Right cardiac atrium (tissue), 5 donors: ENCODE measurements at regions not wholly inside any gene's neighbourhood (a gene's known extent, or its start where the extent isn't known, plus 50 kb on each side); places are given as distances from the start of the nearest gene placed in this dataset.
"Not testable (repeated sequence)": the region's sequence is repeated elsewhere in the genome, so short reads cannot be mapped to it uniquely, and the experiment has no call there.

ENCODE experiments used
- ATAC-seq, 2 donors: fragments of 200-7000 bp; cut with Tn5 transposase; one replicate each; pipeline versions ENCODE4 v1.8.0 to v1.9.1; 2020; ENCODE audit warnings: moderate library complexity in 2 of 2, mild to moderate bottlenecking in 1 of 2
- DNase-seq, 3 donors: peaks; one replicate each; pipeline ENCODE4 v3.0.0-alpha.2; 2020
- H3K27ac ChIP-seq: one replicate; pipeline ENCODE4 v1.5.1; 2013; ENCODE audit warnings: mild to moderate bottlenecking, low read length, control low read depth, moderate library complexity
- H3K27me3 ChIP-seq: one replicate; pipeline ENCODE4 v1.6.1; 2013; ENCODE audit not compliant: control insufficient read depth, insufficient read depth
- H3K4me1 ChIP-seq: one replicate; pipeline ENCODE4 v1.6.1; 2013; ENCODE audit warnings: low read length; ENCODE audit not compliant: control insufficient read depth, insufficient read depth
- H3K4me3 ChIP-seq: one replicate; pipeline ENCODE4 v1.5.1; 2013; ENCODE audit warnings: low read length, control low read depth
- H3K9me3 ChIP-seq: one replicate; pipeline ENCODE4 v1.6.1; 2013; ENCODE audit warnings: low read length; ENCODE audit not compliant: control insufficient read depth
- WGBS: extraction: QIAGEN DNeasy Blood & Tissue Kit; methylation state at CpG from one replicate; pipeline ENCODE4 v1.1.7; 2013; 5-methylcytosine and 5-hydroxymethylcytosine counted together
- intact Hi-C, 4 donors: fragments of 100-400 bp; cut with DNase I; formaldehyde crosslinking; loops; one replicate each; pipeline versions ENCODE4 v1.11.0 to v1.14.0; 2022 to 2023
- donor health status: healthy with polysubstance abuse.
- donor health status: DM: no; HTN: yes; CAD: no.
- donor health status: DM: no; HTN: no; CAD: no.
- donor health status: DM: no; HTN: yes; CAD: no; lungs with severe emphysema.
- donor health status: DM: yes; HTN: yes; CAD: no.

- ATAC-seq (no peak), DNase-seq (no peak)
- H3K27ac ChIP-seq = no peak overlapping the region
- no peak overlapping the region for H3K4me3 ChIP-seq
- intact Hi-C loops = no loop called here
- no peaks in the 10 kb centered on the region for H3K27me3 ChIP-seq
- H3K4me1 ChIP-seq = no peaks in the 10 kb centered on the region
- no peaks in the 10 kb centered on the region for H3K9me3 ChIP-seq
Observed at GRCh38 chr6:69487688-69488087, 309.1 kb downstream of the LMBRD1 start.

DNA sequence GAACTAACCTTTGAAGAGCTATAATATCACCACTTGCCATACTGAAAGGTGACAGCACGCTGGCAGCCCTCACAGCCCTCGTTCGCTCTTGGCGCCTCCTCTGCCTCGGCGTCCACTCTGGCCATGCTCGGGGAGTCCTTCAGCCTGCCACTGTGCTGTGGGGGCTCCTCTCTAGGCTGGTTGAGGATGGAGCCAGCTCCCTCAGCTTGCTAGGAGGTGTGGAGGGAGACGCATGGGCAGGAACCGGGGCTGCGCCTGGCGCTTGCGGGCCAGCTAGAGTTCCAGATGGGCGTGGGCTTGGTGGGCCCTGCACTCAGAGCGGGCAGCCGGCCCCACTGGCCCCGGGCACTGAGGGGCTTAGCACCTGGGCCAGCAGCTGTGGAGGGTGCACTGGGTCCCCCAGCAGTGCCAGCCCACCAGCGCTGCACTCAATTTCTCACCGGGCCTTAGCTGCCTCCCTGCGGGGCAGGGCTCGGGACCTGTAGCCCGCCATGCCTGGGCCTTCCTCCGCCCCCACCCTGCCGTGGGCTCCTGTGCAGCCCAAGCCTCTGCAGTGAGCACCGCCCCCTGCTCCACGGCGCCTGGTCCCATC is 329.7 kb downstream of the LMBRD1 start:
- DNase-seq (peak in 2 of 3 donors; percentile 31 to 32), ATAC-seq (no peak)
- Histone ChIP-seq H3K9me3 (no peaks in the 10 kb centered on the region), H3K27ac (no peak overlapping the region), H3K27me3 (no peaks in the 10 kb centered on the region), H3K4me3 (no peak overlapping the region), H3K4me1 (no peaks in the 10 kb centered on the region)
- intact Hi-C loops = no loop called here
- WGBS = 91% methylated on average over 26 of the region's 26 CpGs

GRCh38 chr6:69465866-69466265 is 330.9 kb downstream of the LMBRD1 start:
- Histone ChIP-seq H3K4me1 (no peaks in the 10 kb centered on the region), H3K27me3 (no peaks in the 10 kb centered on the region), H3K27ac (no peak overlapping the region), H3K4me3 (no peak overlapping the region), H3K9me3 (no peaks in the 10 kb centered on the region)
- DNase-seq = no peak
- intact Hi-C loops = no loop called here
- ATAC-seq = no peak

DNA sequence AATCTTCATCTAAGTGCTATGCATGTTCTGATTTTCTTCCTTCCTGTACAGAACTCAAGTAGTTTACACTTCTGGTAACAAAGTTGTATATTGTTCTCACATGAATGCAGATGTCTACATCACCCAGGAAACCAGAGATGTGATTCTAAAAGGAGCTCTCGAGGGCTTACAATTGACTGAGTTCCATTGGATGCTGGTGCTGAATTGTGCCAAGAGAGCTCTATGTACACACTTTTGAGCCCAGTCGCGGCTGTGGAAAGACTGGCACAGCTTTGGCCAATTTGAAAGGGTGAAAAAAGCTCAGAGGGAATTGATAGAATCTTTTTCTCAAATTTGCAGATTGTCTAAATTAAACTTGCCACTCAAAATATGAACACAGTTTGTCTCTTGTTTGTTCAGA is 340.7 kb downstream of the LMBRD1 start:
- no peaks in the 10 kb centered on the region for H3K27me3 ChIP-seq
- ATAC-seq (no peak), DNase-seq (no peak)
- no peak overlapping the region for H3K27ac ChIP-seq
- no peaks in the 10 kb centered on the region for H3K9me3 ChIP-seq
- no peak overlapping the region for H3K4me3 ChIP-seq
- intact Hi-C loops = no loop called here
- H3K4me1 ChIP-seq = no peaks in the 10 kb centered on the region
- 78% methylated on average over 3 of the region's 3 CpGs for WGBS

DNA sequence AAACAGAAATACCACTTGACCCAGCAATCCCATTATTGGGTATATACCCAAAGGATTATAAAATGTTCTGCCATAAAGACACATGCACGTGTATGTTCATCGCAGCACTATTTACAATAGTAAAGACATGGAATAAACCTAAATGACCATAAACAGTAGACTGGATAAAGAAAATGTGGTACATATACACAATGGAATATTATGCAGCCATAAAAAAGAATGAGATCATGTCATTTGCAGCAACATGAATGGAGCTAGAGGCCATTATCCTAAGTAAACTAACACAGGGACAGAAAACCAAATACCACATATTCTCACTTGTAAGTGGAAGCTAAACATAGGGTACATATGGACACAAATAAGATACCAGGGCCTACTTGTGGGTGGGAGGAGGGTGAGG is 342.2 kb downstream of the LMBRD1 start:
- intact Hi-C loops, ATAC-seq, H3K27me3 ChIP-seq, H3K9me3 ChIP-seq, H3K4me1 ChIP-seq, DNase-seq, H3K27ac ChIP-seq, H3K4me3 ChIP-seq: not testable (repeated sequence)
- WGBS = 96% methylated on average over 2 of the region's 2 CpGs

GRCh38 chr6:69450493-69450892 is 346.3 kb downstream of the LMBRD1 start:
- H3K4me1 ChIP-seq, ATAC-seq, H3K4me3 ChIP-seq, DNase-seq, H3K27ac ChIP-seq, H3K9me3 ChIP-seq, H3K27me3 ChIP-seq, intact Hi-C loops: not testable (repeated sequence)
- 55% methylated on average over 3 of the region's 3 CpGs for WGBS

DNA sequence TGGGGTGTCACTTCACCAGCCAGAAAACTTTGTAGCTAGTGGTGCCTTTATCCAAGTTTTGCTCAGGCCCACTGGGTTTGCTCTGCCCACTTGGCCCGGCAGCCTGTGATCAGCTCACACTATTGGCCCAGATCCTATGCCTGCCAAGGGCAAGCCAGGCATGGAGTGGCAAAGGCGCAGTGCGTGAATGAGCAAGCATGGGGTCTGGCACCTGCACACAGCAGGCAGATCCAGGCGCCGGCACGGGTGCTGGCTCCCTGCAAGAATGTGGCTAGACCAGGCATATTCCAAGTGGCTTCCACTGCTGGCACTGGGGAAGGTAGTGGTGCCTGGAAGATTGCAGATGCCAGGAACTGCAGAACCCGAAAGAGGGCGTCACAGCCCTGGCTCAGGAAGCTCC is 346.9 kb downstream of the LMBRD1 start:
- H3K4me1 ChIP-seq = no peaks in the 10 kb centered on the region
- ATAC-seq (no peak), DNase-seq (peak in 1 of 3 donors; percentile 37)
- WGBS = 89% methylated on average over 8 of the region's 8 CpGs
- H3K27ac ChIP-seq = no peak overlapping the region
- no peaks in the 10 kb centered on the region for H3K27me3 ChIP-seq
- peaks cover 2% of the 10 kb centered on the region for H3K9me3 ChIP-seq
- no peak overlapping the region for H3K4me3 ChIP-seq
- intact Hi-C loops = no loop called here
